IMR-90 (cell line): ENCODE measurements at regions not wholly inside any gene's neighbourhood (a gene's known extent, or its start where the extent isn't known, plus 50 kb on each side); places are given as distances from the start of the nearest gene placed in this dataset.

ENCODE experiments used
- ATAC-seq: fragments of 200-7000 bp; cut with Tn5 transposase; 2 replicates; pipeline ENCODE4 v1.9.1; 2020; ENCODE audit warnings: low read depth, mild to moderate bottlenecking, moderate library complexity
- BruUV-seq: library from RNA; stranded (reverse); fragments of 400-500 nt; replicated peaks from 2 replicates; lab custom pipeline; 2021; lab: Mats Ljungman, UMichigan
- CTCF ChIA-PET: fragments of 300-600 bp; formaldehyde crosslinking; extraction: SDS; loops from one replicate; lab custom pipeline; 2021; ENCODE audit warnings: antibody characterized with exemption; lab: Yijun Ruan, JAX
- POLR2A ChIA-PET: fragments of 300-600 bp; sonication (Branson Sonifier 250); formaldehyde crosslinking; loops from one replicate; lab custom pipeline; 2022; ENCODE audit warnings: antibody characterized with exemption; ENCODE audit not compliant: unreplicated experiment; lab: Charles Lee
- DNase-seq: peaks from one replicate; pipeline ENCODE4 v3.0.0; 2013
- H2AFZ ChIP-seq: replicated peaks from 2 replicates; pipeline ENCODE3; 2013; ENCODE audit warnings: low read length, mild to moderate bottlenecking; ENCODE audit not compliant: poor library complexity
- H2AK5ac ChIP-seq: 2 replicates; pipeline ENCODE4 v1.6.1; 2013; ENCODE audit warnings: low read depth, low read length, inconsistent platforms
- H2AK9ac ChIP-seq: replicated peaks from 2 replicates; pipeline ENCODE3; 2013; ENCODE audit warnings: mild to moderate bottlenecking, low read depth, low read length, moderate library complexity; ENCODE audit not compliant: poor library complexity
- H2BK120ac ChIP-seq: 2 replicates; pipeline ENCODE4 v1.6.1; 2013; ENCODE audit warnings: low read depth, low read length, inconsistent platforms
- H2BK15ac ChIP-seq: 3 replicates; pipeline ENCODE4 v1.6.1; 2013; ENCODE audit warnings: low read depth, low read length, inconsistent platforms
- H2BK20ac ChIP-seq: 2 replicates; pipeline ENCODE4 v1.6.1; 2013; ENCODE audit warnings: low read depth, mild to moderate bottlenecking, inconsistent platforms, low read length, moderate library complexity
- H2BK5ac ChIP-seq: 2 replicates; pipeline ENCODE4 v1.6.1; 2013; ENCODE audit warnings: mild to moderate bottlenecking, low read depth, low read length, inconsistent platforms; ENCODE audit not compliant: poor library complexity, severe bottlenecking
- H3K14ac ChIP-seq: replicated peaks from 2 replicates; pipeline ENCODE4 v1.6.1; 2013; ENCODE audit warnings: low read depth, low read length, inconsistent platforms
- H3K18ac ChIP-seq: 2 replicates; pipeline ENCODE4 v1.6.1; 2013; ENCODE audit warnings: low read depth, low read length, control low read depth
- H3K23ac ChIP-seq: 2 replicates; pipeline ENCODE4 v1.6.1; 2013; ENCODE audit warnings: low read depth, low read length, inconsistent platforms
- H3K27ac ChIP-seq: 2 replicates; pipeline ENCODE4 v1.5.1; 2013; ENCODE audit warnings: mild to moderate bottlenecking, control low read depth, low read length; ENCODE audit not compliant: insufficient read depth
- H3K27me3 ChIP-seq: 2 replicates; pipeline ENCODE4 v1.6.1; 2013; ENCODE audit warnings: low read length; ENCODE audit not compliant: control insufficient read depth, insufficient read depth
- H3K36me3 ChIP-seq: 2 replicates; pipeline ENCODE4 v1.6.1; 2013; ENCODE audit warnings: low read length, mixed read lengths; ENCODE audit not compliant: control insufficient read depth, insufficient read depth
- H3K4ac ChIP-seq: 2 replicates; pipeline ENCODE4 v1.6.1; 2013; ENCODE audit warnings: low read depth, low read length, inconsistent platforms
- H3K4me1 ChIP-seq: 2 replicates; pipeline ENCODE4 v1.6.1; 2013; ENCODE audit warnings: low read length, mixed read lengths; ENCODE audit not compliant: control insufficient read depth, insufficient read depth
- H3K4me2 ChIP-seq: 2 replicates; pipeline ENCODE4 v1.6.1; 2013; ENCODE audit warnings: low read depth, mild to moderate bottlenecking, control low read depth, low read length, moderate library complexity
- H3K4me3 ChIP-seq: 2 replicates; pipeline ENCODE4 v1.5.1; 2013; ENCODE audit warnings: low read depth, mild to moderate bottlenecking, control low read depth, low read length, moderate library complexity; ENCODE audit not compliant: insufficient read depth
- H3K56ac ChIP-seq: 2 replicates; pipeline ENCODE4 v1.6.1; 2013; ENCODE audit warnings: low read length, inconsistent platforms; ENCODE audit not compliant: insufficient read depth; ENCODE audit errors: extremely low read depth
- H3K79me1 ChIP-seq, 2 experiments: 2 replicates each; pipeline ENCODE4 v1.6.1; 2013; ENCODE audit warnings: low read length in 2 of 2, inconsistent platforms in 1 of 2, low read depth in 1 of 2
- H3K9ac ChIP-seq: 2 replicates; pipeline ENCODE4 v1.6.1; 2013; ENCODE audit warnings: low read depth, low read length, control low read depth
- H3K9me1 ChIP-seq: 2 replicates; pipeline ENCODE4 v1.6.1; 2013; ENCODE audit warnings: low read length, inconsistent platforms; ENCODE audit not compliant: insufficient read depth
- H3K9me3 ChIP-seq: 2 replicates; pipeline ENCODE4 v1.6.1; 2013; ENCODE audit warnings: low read length; ENCODE audit not compliant: control insufficient read depth, insufficient read depth
- H4K20me1 ChIP-seq: 2 replicates; pipeline ENCODE4 v1.6.1; 2013; ENCODE audit warnings: low read length, inconsistent platforms; ENCODE audit not compliant: insufficient read depth
- H4K5ac ChIP-seq: 2 replicates; pipeline ENCODE4 v1.6.1; 2013; ENCODE audit warnings: mild to moderate bottlenecking, low read depth, low read length, control low read depth
- H4K8ac ChIP-seq, 2 experiments: 2 replicates each; pipeline ENCODE4 v1.6.1; 2013; ENCODE audit warnings: low read depth in 2 of 2, low read length in 2 of 2, control low read depth in 1 of 2, inconsistent platforms in 1 of 2
- H4K91ac ChIP-seq: 2 replicates; pipeline ENCODE4 v1.6.1; 2013; ENCODE audit warnings: low read depth, low read length, inconsistent platforms; ENCODE audit not compliant: insufficient read depth
- BHLHE40 ChIP-seq: fragments of 150-350 bp; IDR thresholded peaks from 2 replicates; pipeline ENCODE4 v1.6.1; 2016; ENCODE audit warnings: mild to moderate bottlenecking, low read depth, low read length
- CHD1 ChIP-seq: IDR thresholded peaks from 2 replicates; pipeline ENCODE4 v1.6.1; 2012; ENCODE audit warnings: low read depth, low read length, improper control_type of control experiment
- CTCF ChIP-seq: conservative IDR thresholded peaks from 2 replicates; pipeline ENCODE4 v1.5.1; 2012; ENCODE audit warnings: mild to moderate bottlenecking, low read depth, low read length, improper control_type of control experiment
- ELK1 ChIP-seq: fragments of 150-350 bp; IDR thresholded peaks from 2 replicates; pipeline ENCODE4 v1.6.1; 2016; ENCODE audit warnings: low read depth, mild to moderate bottlenecking, low read length, moderate library complexity, borderline replicate concordance
- FOS ChIP-seq: fragments of 150-350 bp; IDR thresholded peaks from 2 replicates; pipeline ENCODE4 v1.6.1; 2016; ENCODE audit warnings: low read depth, low read length
- MAFK ChIP-seq: IDR thresholded peaks from 2 replicates; pipeline ENCODE4 v1.6.1; 2012; ENCODE audit warnings: low read depth, low read length, improper control_type of control experiment
- NFE2L2 ChIP-seq: fragments of 150-350 bp; IDR thresholded peaks from 2 replicates; pipeline ENCODE4 v1.6.1; 2016; ENCODE audit warnings: low read depth, mild to moderate bottlenecking, low read length
- POLR2A ChIP-seq: IDR thresholded peaks from 2 replicates; pipeline ENCODE4 v1.6.1; 2012; ENCODE audit warnings: mild to moderate bottlenecking, low read depth, low read length
- RAD21 ChIP-seq: IDR thresholded peaks from 2 replicates; pipeline ENCODE4 v1.6.1; 2012; ENCODE audit warnings: low read length, improper control_type of control experiment
- RCOR1 ChIP-seq: IDR thresholded peaks from 2 replicates; pipeline ENCODE4 v1.6.1; 2012; ENCODE audit warnings: mild to moderate bottlenecking, low read length, improper control_type of control experiment; ENCODE audit not compliant: insufficient replicate concordance
- USF2 ChIP-seq: fragments of 150-350 bp; IDR thresholded peaks from 2 replicates; pipeline ENCODE4 v1.6.1; 2017; ENCODE audit warnings: mild to moderate bottlenecking, antibody characterized with exemption, low read length, low read depth
- WGBS, 2 experiments: methylation state at CpG; one replicate each; pipeline versions ENCODE4 v1.1.5 to v1.1.7; 2013; ENCODE audit warnings: missing lambda C conversion rate in 2 of 2; ENCODE audit not compliant: insufficient read length in 1 of 2; ENCODE audit errors: extremely low coverage in 2 of 2; 5-methylcytosine and 5-hydroxymethylcytosine counted together
- dilution Hi-C: fragments of 300-500 bp; cut with HindIII; formaldehyde crosslinking; loops from one replicate; pipeline ENCODE4 v1.14.3; 2018; ENCODE audit warnings: low sequenced_read_pairs; ENCODE audit not compliant: unreplicated experiment
- in situ Hi-C: fragments of 300-500 bp; cut with MboI; formaldehyde crosslinking; loops from 3 replicates; pipeline ENCODE4 v1.14.3; 2019; ENCODE audit warnings: low sequenced_read_pairs, inconsistent platforms, mixed read lengths
- intact Hi-C: fragments of 100-400 bp; cut with micrococcal nuclease; formaldehyde crosslinking; loops from 2 replicates; pipeline ENCODE4 v1.10.0; 2022

- no peak overlapping the region for H2BK20ac ChIP-seq
- no peak overlapping the region for H3K56ac ChIP-seq
- in situ Hi-C loops: loop anchor here (25.0 kb wide), 1 partner anchor 626 kb away; the partner anchor contains the start of gene PLXNC1
- no peak overlapping the region for H3K4me3 ChIP-seq
- POLR2A ChIA-PET: no interaction called here
- no peak overlapping the region for H3K14ac ChIP-seq
- H3K79me1 ChIP-seq: no peaks in the 10 kb centered on the region
- no peak overlapping the region for H2BK5ac ChIP-seq
- TF ChIP-seq RCOR1 (no peak), BHLHE40 (no peak), MAFK (no peak), POLR2A (no peak), FOS (no peak), ELK1 (no peak), NFE2L2 (no peak), USF2 (no peak), CHD1 (no peak), RAD21 (no peak), CTCF (no peak)
- peaks cover 7% of the 10 kb centered on the region for H3K27me3 ChIP-seq
- H4K5ac ChIP-seq: no peak overlapping the region
- no peak overlapping the region for H3K27ac ChIP-seq
- no peak overlapping the region for H2AK9ac ChIP-seq
- dilution Hi-C loops: no loop called here
- H3K18ac ChIP-seq: no peak overlapping the region
- H4K91ac ChIP-seq: no peak overlapping the region
- no peak overlapping the region for H3K9ac ChIP-seq
- intact Hi-C loops: loop anchor here (5.0 to 10.0 kb wide), 3 partner anchors 161 to 618 kb away; partner anchors contain the start of gene PLXNC1
- no peak overlapping the region for H2AFZ ChIP-seq
- H3K36me3 ChIP-seq: no peaks in the 10 kb centered on the region
- H2AK5ac ChIP-seq: no peak overlapping the region
- H3K4ac ChIP-seq: no peak overlapping the region
- WGBS, 2 experiments: no CpG with 5 or more reads among the region's 3 CpGs
- H2BK120ac ChIP-seq: no peak overlapping the region
- H3K4me1 ChIP-seq: no peaks in the 10 kb centered on the region
- H3K9me1 ChIP-seq: no peaks in the 10 kb centered on the region
- DNase-seq (no peak), ATAC-seq (no peak)
- H2BK15ac ChIP-seq: no peak overlapping the region
- no peaks in the 10 kb centered on the region for H4K20me1 ChIP-seq
- H3K4me2 ChIP-seq: no peak overlapping the region
- CTCF ChIA-PET: no interaction called here
- no peak overlapping the region for H3K23ac ChIP-seq
- BruUV-seq: no TSS peak
- no peaks in the 10 kb centered on the region for H3K9me3 ChIP-seq
- no peak overlapping the region for H4K8ac ChIP-seq
Measured at GRCh38 chr12:94762943-94763342, 112.6 kb upstream of the TMCC3 start.
